Karpas-422 (cell line): ENCODE measurements at regions not wholly inside any gene's neighbourhood (a gene's known extent, or its start where the extent isn't known, plus 50 kb on each side); places are given as distances from the start of the nearest gene placed in this dataset.
"Not testable (repeated sequence)": the region's sequence is repeated elsewhere in the genome, so short reads cannot be mapped to it uniquely, and the experiment has no call there.

ENCODE experiments used
- DNase-seq: peaks from one replicate; pipeline ENCODE4 v3.0.0-alpha.2; 2015
- H2AFZ ChIP-seq: fragments of 200-600 bp; sonication (generic); 2 replicates; pipeline ENCODE4 v1.6.1; 2014; ENCODE audit warnings: antibody characterized with exemption, low read length, mixed read lengths
- H3K27ac ChIP-seq: fragments of 200-600 bp; sonication (generic); 2 replicates; pipeline ENCODE4 v1.5.1; 2014; ENCODE audit warnings: mild to moderate bottlenecking, low read length, moderate library complexity
- H3K27me3 ChIP-seq: fragments of 200-600 bp; sonication (generic); 2 replicates; pipeline ENCODE4 v1.6.1; 2014; ENCODE audit warnings: low read length, mixed read lengths
- H3K36me3 ChIP-seq: fragments of 200-600 bp; sonication (generic); 2 replicates; pipeline ENCODE4 v1.6.1; 2014; ENCODE audit warnings: low read length, mixed read lengths; ENCODE audit not compliant: insufficient read depth
- H3K4me1 ChIP-seq: fragments of 200-600 bp; sonication (generic); 2 replicates; pipeline ENCODE4 v1.6.1; 2014; ENCODE audit warnings: mild to moderate bottlenecking, low read length, mixed read lengths
- H3K4me2 ChIP-seq: fragments of 200-600 bp; sonication (generic); 2 replicates; pipeline ENCODE4 v1.6.1; 2014; ENCODE audit warnings: low read length, low read depth, mild to moderate bottlenecking; ENCODE audit not compliant: poor library complexity, severe bottlenecking
- H3K4me3 ChIP-seq: fragments of 200-600 bp; sonication (generic); 2 replicates; pipeline ENCODE4 v1.5.1; 2014; ENCODE audit warnings: mild to moderate bottlenecking, antibody characterized with exemption, low read length, mixed read lengths
- H3K79me2 ChIP-seq: fragments of 200-600 bp; sonication (generic); 2 replicates; pipeline ENCODE4 v1.6.1; 2014; ENCODE audit warnings: mild to moderate bottlenecking, low read length, mixed read lengths
- H3K9ac ChIP-seq: fragments of 200-600 bp; sonication (generic); 2 replicates; pipeline ENCODE4 v1.6.0; 2014; ENCODE audit warnings: low read length
- H3K9me2 ChIP-seq: fragments of 200-600 bp; sonication (generic), shearing (Covaris generic); replicated peaks from 2 replicates; pipeline ENCODE4 v1.6.0; 2014; ENCODE audit warnings: mild to moderate bottlenecking, low read length, moderate library complexity; ENCODE audit not compliant: insufficient read depth
- H3K9me3 ChIP-seq: fragments of 300-700, 200-600 bp; sonication (generic); 2 replicates; pipeline ENCODE4 v1.6.1; 2014; ENCODE audit warnings: low read length, mixed read lengths
- H4K20me1 ChIP-seq: fragments of 200-600 bp; sonication (generic); 2 replicates; pipeline ENCODE4 v1.6.1; 2014; ENCODE audit warnings: mild to moderate bottlenecking, antibody characterized with exemption, low read length, low read depth; ENCODE audit not compliant: insufficient read depth

GRCh38 chr20:59490196-59491004 is 113.9 kb upstream of the PHACTR3 start:
- not testable (repeated sequence) for H3K4me2 ChIP-seq

GRCh38 chr20:59491884-59492283 is 112.5 kb upstream of the PHACTR3 start:
- Histone ChIP-seq H3K4me3 (no peak overlapping the region), H3K4me1 (no peaks in the 10 kb centered on the region), H3K4me2 (no peak overlapping the region), H3K79me2 (no peaks in the 10 kb centered on the region), H2AFZ (no peak overlapping the region), H3K36me3 (no peaks in the 10 kb centered on the region), H3K9ac (no peak overlapping the region), H3K9me3 (no peaks in the 10 kb centered on the region), H3K9me2 (no peaks in the 10 kb centered on the region), H3K27ac (no peak overlapping the region), H4K20me1 (no peaks in the 10 kb centered on the region), H3K27me3 (no peaks in the 10 kb centered on the region)
- DNase-seq = no peak

More at GRCh38 chr20:59490196-59491004, 113.9 kb upstream of the PHACTR3 start:
- not testable (repeated sequence) for H2AFZ ChIP-seq, H3K9ac ChIP-seq, H3K27ac ChIP-seq, H3K79me2 ChIP-seq, H3K27me3 ChIP-seq, H3K4me3 ChIP-seq, H4K20me1 ChIP-seq, H3K9me2 ChIP-seq, H3K36me3 ChIP-seq, H3K9me3 ChIP-seq, H3K4me1 ChIP-seq, DNase-seq

- no peaks in the 10 kb centered on the region for H3K9me2 ChIP-seq
- H3K9me3 ChIP-seq = no peaks in the 10 kb centered on the region
- DNase-seq = no peak
- no peak overlapping the region for H3K4me3 ChIP-seq
- no peaks in the 10 kb centered on the region for H3K4me1 ChIP-seq
- H3K9ac ChIP-seq = no peak overlapping the region
- H2AFZ ChIP-seq = no peak overlapping the region
- H3K36me3 ChIP-seq = no peaks in the 10 kb centered on the region
- no peaks in the 10 kb centered on the region for H3K27me3 ChIP-seq
- H3K27ac ChIP-seq = no peak overlapping the region
- H3K4me2 ChIP-seq = no peak overlapping the region
- no peaks in the 10 kb centered on the region for H4K20me1 ChIP-seq
- H3K79me2 ChIP-seq = no peaks in the 10 kb centered on the region
Observed at GRCh38 chr20:59493926-59494325, 110.4 kb upstream of the PHACTR3 start.

GRCh38 chr20:59495166-59495565 is 109.2 kb upstream of the PHACTR3 start:
- H3K36me3 ChIP-seq = no peaks in the 10 kb centered on the region
- no peak for DNase-seq
- no peak overlapping the region for H3K9ac ChIP-seq
- H3K9me3 ChIP-seq = no peaks in the 10 kb centered on the region
- no peak overlapping the region for H3K4me3 ChIP-seq
- no peak overlapping the region for H2AFZ ChIP-seq
- H3K4me2 ChIP-seq = no peak overlapping the region
- H3K79me2 ChIP-seq = no peaks in the 10 kb centered on the region
- no peaks in the 10 kb centered on the region for H3K4me1 ChIP-seq
- no peaks in the 10 kb centered on the region for H3K27me3 ChIP-seq
- no peaks in the 10 kb centered on the region for H3K9me2 ChIP-seq
- no peaks in the 10 kb centered on the region for H4K20me1 ChIP-seq
- H3K27ac ChIP-seq = no peak overlapping the region

GRCh38 chr20:59495894-59496510 is 108.3 kb upstream of the PHACTR3 start:
- Histone ChIP-seq H3K9me3 (no peaks in the 10 kb centered on the region), H3K79me2 (no peaks in the 10 kb centered on the region), H3K9me2 (no peaks in the 10 kb centered on the region), H3K27ac (no peak overlapping the region), H3K4me3 (no peak overlapping the region), H3K4me2 (no peak overlapping the region), H4K20me1 (no peaks in the 10 kb centered on the region), H3K4me1 (no peaks in the 10 kb centered on the region), H3K36me3 (no peaks in the 10 kb centered on the region), H3K9ac (no peak overlapping the region), H3K27me3 (no peaks in the 10 kb centered on the region), H2AFZ (no peak overlapping the region)
- peak; percentile 85 for DNase-seq

GRCh38 chr20:59498291-59498690 is 106.0 kb upstream of the PHACTR3 start:
- Histone ChIP-seq H3K36me3 (no peaks in the 10 kb centered on the region), H3K4me1 (no peaks in the 10 kb centered on the region), H3K9ac (no peak overlapping the region), H3K79me2 (no peaks in the 10 kb centered on the region), H3K27ac (no peak overlapping the region), H4K20me1 (no peaks in the 10 kb centered on the region), H3K27me3 (no peaks in the 10 kb centered on the region), H3K9me2 (no peaks in the 10 kb centered on the region), H3K4me2 (no peak overlapping the region), H3K9me3 (no peaks in the 10 kb centered on the region), H2AFZ (no peak overlapping the region), H3K4me3 (no peak overlapping the region)
- DNase-seq = no peak

- DNase-seq = no peak
- no peaks in the 10 kb centered on the region for H3K36me3 ChIP-seq
- H3K27me3 ChIP-seq = no peaks in the 10 kb centered on the region
- no peak overlapping the region for H3K9ac ChIP-seq
- H3K4me3 ChIP-seq = no peak overlapping the region
- no peaks in the 10 kb centered on the region for H3K9me2 ChIP-seq
- H3K4me1 ChIP-seq = no peaks in the 10 kb centered on the region
- H3K9me3 ChIP-seq = no peaks in the 10 kb centered on the region
- no peaks in the 10 kb centered on the region for H3K79me2 ChIP-seq
- H2AFZ ChIP-seq = no peak overlapping the region
- no peak overlapping the region for H3K27ac ChIP-seq
- no peaks in the 10 kb centered on the region for H4K20me1 ChIP-seq
- no peak overlapping the region for H3K4me2 ChIP-seq
Observed at GRCh38 chr20:59499863-59500262, 104.5 kb upstream of the PHACTR3 start.

GRCh38 chr20:59508729-59509128 is 95.6 kb upstream of the PHACTR3 start:
- H3K27me3 ChIP-seq = no peaks in the 10 kb centered on the region
- H3K9me2 ChIP-seq = no peaks in the 10 kb centered on the region
- no peak for DNase-seq
- no peaks in the 10 kb centered on the region for H4K20me1 ChIP-seq
- no peaks in the 10 kb centered on the region for H3K4me1 ChIP-seq
- H2AFZ ChIP-seq = no peak overlapping the region
- H3K9me3 ChIP-seq = no peaks in the 10 kb centered on the region
- H3K36me3 ChIP-seq = no peaks in the 10 kb centered on the region
- no peaks in the 10 kb centered on the region for H3K79me2 ChIP-seq
- no peak overlapping the region for H3K9ac ChIP-seq
- H3K4me2 ChIP-seq = no peak overlapping the region
- no peak overlapping the region for H3K4me3 ChIP-seq
- H3K27ac ChIP-seq = no peak overlapping the region
